HS-5 (cell line): ENCODE measurements at regions not wholly inside any gene's neighbourhood (a gene's known extent, or its start where the extent isn't known, plus 50 kb on each side); places are given as distances from the start of the nearest gene placed in this dataset.

Experiments used
- DNase-seq: peaks from one replicate; pipeline ENCODE4 v3.0.0-alpha.2; 2012; ENCODE audit warnings: low read depth

- no peak for DNase-seq
Observed at GRCh38 chr13:109977212-109977968, 191.0 kb upstream of the IRS2 start.

DNA sequence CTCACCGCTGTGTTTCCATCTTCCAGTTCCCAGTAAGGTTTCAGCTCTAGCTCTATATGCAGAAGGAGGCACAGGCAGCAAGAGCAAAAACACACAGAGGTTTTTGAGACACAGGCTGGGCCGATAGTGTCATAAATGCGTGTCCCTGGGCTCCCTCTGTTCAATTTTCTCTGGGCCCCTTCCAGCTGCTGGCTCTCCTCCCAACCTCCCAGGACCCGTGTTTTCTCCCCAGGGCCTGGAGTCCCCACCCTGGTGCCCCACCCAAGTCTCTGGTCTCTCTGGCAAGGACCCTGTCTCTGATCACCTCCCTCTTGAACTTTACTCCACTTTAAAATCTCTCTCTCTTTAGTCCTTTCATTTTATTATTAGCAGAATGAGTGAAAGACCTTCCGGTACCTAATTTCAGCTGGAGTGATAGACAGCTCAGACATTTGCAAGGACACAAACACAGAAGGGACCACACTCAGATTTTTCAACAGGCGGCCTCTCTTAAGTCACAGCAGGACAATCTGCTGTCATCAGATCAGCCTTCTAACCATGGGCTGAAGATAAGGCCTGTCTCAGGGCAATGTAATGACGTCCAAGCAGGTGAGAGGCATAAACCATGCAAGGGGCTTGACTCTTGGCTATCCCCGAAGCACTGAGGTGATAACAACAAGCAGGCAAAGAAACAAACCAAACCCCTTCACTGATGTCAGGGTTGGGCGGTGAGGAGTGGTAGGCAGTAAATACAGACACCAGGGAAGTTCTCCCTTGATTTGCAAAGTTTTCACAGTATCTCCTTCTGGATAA, 190.0 kb upstream of the IRS2 start:
- DNase-seq, result no peak

DNA sequence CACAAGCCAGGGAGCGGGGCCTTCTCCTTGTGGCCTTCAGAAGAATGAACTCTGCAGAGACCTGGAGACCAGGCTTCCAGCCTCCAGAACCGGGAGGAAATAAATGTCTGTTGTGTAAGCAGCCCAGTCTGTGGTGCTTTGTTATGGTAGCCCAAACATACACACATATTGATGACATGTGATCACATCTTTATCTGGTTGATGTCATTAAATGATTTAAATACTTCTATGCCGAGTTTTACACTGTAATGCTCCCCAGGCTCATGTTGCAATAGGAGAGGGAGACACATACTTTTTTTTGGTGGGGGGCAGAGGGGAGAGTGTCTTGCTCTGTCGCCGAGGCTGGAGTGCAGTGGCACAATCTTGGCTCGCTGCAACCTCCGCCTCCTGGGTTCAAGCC, 188.0 kb upstream of the IRS2 start:
- no peak for DNase-seq

- DNase-seq, result no peak
Observed at GRCh38 chr13:109973279-109973678, 186.9 kb upstream of the IRS2 start.

- no peak for DNase-seq
Observed at GRCh38 chr13:109971456-109972090, 185.2 kb upstream of the IRS2 start.

DNA sequence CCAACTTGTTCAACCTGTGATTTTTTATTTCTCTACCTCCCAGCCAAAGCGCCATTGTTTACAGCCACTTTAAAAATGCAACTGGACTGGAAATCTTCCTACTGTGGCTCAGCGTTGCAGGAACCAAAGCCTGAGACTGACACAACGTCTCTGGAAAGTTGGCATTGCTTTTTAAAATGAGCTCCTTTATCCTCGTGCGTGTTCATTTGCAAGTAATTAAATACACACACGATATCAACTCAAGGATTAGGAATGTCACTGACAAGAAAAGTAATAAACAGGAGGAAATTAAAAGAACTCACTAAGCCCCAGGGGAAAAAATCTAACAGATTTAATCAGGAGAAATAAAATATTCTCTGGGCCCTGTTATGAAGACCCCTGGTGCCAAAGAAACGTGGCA, 184.6 kb upstream of the IRS2 start:
- no peak for DNase-seq

- DNase-seq, result no peak
Observed at GRCh38 chr13:109968876-109969577, 182.6 kb upstream of the IRS2 start.

DNA sequence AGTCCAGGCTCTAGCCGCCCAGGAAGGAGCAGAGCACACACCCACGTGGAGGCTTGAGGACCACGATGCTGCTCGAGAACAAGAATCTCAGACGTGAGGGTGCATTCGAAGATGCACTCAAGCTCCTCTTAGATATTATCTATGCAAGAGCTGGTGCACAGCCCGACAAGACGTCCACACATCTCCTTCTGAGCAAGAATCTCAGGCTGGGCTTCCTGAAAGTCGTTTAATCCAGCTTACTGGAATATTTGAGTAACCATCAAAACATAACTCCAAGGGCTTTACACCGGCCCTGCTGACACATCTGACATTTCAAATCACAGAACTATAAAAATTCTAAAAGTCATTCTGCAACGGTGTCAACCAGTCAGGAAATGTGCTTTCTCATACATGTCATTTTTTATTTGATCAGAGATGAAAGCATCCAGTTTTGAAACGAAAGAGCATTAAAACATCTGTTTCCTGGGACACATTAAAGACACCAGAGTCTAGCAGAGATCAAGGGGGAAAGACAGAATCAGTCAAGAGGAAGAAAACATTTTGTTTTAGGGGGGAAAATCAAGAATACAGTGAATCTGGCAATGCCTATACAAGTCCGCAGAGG, 177.7 kb upstream of the IRS2 start:
- DNase-seq, result no peak

DNA sequence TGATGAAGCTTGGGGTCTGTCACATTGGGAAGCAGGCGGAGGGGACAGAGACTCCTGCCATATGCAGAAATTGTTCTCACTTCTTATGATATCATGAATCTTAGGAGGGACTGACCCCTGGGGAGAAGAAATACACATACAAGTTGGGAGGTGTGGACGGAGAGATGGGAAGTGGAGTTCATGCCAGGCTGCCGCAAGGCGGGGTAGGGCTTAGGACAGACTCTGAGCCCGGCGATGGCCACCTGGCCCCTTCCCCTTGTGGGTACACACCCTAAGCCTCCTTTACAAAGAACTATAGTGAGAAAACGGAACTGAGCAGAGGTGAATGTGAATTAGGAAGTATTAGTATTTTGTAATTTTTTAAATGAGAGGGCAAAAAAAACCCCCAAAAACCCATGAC, 177.0 kb upstream of the IRS2 start:
- no peak for DNase-seq

DNA sequence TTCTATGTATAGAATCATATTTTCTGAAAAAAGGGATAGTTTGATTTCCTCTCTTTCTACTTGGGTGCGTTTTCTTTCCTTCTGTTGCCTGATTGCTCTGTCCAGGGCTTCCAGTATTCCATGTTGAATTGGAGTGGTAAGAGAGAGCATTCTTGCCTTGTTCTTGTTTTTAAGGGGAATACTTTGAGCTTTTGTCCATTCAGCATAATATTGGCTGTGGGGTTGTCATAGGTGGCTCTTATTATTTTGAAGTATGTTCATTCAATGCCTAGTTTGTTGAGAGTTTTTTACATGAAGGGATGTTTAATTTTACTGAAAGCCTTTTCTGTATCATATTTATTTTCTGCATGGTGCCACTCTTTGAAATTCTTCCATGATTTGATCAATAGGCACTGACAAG, 173.5 kb upstream of the IRS2 start:
- DNase-seq, result no peak

- DNase-seq, result no peak
Observed at GRCh38 chr13:109957875-109958274, 171.5 kb upstream of the IRS2 start.

- DNase-seq, result no peak
Observed at GRCh38 chr13:109955598-109955997, 169.2 kb upstream of the IRS2 start.

DNA sequence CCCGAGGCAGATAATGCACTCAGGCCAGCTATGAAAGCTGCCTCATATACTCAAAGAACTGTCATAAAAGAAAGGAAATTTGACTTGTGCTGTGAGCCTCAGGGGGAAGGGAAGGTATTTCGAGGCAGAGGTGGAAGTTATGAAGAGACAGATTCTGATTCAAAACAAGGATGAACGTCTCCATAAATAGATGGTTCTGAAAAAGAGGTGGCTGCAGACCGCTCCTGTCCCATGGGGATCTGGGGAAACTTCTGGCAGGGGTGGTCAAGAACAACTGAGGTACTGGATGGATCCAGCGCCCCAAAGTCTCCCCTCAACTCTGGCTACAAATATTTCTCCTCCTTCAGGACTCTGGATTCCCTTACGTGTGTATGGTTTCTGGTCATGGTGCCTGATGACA, 168.1 kb upstream of the IRS2 start:
- no peak for DNase-seq

DNA sequence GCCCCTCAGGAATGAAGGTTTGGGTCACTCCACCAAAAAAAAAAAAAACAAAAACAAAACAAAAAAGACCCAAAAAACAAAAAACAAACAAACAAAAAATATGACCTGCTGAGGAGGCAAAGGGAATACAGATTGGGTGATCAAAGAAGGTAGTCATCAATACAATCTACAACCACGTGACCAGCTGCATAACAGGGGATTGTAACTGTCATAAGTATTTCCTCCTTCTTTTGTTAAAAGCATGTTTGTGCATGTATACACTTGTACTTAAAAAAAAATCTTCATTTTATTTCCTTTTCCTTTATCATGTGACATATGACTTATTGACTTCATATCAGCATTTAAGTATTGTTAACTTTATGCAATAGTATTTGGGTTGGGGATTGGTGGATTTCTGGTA, 165.1 kb upstream of the IRS2 start:
- DNase-seq, result no peak

- no peak for DNase-seq
Observed at GRCh38 chr13:109949397-109949796, 163.0 kb upstream of the IRS2 start.

DNA sequence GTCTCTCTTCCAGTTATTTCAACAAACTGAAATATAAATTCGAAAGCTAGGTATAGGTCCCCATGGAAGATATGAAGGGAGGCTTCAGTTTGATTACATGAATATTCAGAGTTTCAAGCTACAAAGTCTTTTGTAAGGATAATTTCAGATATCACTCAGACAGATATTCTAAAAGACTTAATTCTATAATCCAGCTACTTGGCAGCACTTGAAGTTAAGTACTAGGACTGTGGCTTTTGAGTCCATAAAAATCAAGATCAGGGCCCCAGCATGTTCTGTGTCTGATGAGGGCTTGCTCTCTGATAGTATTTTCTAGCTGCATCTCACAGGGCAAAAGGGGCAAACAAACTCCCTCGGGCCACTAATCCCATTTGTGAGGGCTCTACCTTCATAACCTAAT, 160.6 kb upstream of the IRS2 start:
- DNase-seq, result no peak

GRCh38 chr13:109945206-109945960, 159.0 kb upstream of the IRS2 start:
- DNase-seq, result peak; percentile 56

GRCh38 chr13:109941951-109942350, 155.6 kb upstream of the IRS2 start:
- no peak for DNase-seq

DNA sequence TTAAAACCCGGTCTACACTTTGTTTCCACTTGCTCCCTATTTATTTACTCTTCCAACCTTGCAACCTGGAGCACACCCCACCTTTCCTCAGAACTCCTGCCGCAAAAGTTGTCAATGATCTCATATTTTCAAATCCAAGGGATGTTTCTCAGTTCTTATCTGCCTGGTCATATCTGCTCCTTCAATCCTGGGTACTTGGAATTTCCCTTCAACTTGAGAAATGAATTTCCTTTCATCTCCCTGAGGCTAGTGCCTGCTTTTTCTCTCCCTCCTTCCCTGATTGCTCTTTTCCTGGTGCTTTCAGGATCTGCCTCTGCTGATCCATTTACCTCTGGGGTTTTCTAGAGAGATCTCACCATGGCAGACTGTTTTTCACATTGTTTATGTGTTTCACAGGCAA, 154.8 kb upstream of the IRS2 start:
- DNase-seq, result no peak

DNA sequence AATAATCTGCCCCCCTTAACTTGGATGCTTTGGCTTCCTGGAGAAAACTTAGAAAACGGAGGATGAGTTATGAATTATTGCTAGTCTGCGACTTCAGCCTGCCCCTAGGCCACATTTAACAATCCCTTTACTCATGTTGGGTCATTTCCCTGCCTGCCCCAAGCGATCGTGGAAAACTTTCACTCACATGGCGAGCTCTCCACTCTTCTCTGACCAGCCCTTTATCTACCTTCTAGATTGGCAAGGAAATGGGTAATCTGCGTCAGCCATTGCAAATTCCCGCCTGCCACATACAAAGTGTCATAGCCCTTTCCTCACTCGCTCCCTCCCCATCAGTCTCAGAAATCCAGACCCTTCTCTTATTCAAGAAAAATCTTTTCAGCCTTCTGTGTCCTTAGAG, 154.3 kb upstream of the IRS2 start:
- no peak for DNase-seq

GRCh38 chr13:109939838-109940237, 153.5 kb upstream of the IRS2 start:
- DNase-seq, result no peak
